Pancreas (tissue), 10 donors: ENCODE measurements at regions not wholly inside any gene's neighbourhood (a gene's known extent, or its start where the extent isn't known, plus 50 kb on each side); places are given as distances from the start of the nearest gene placed in this dataset.

Source experiments
- ATAC-seq, 4 donors: fragments of 200-7000 bp; cut with Tn5 transposase; one replicate each; pipeline versions ENCODE4 v1.8.0 to v1.9.1; 2020; ENCODE audit warnings: mild to moderate bottlenecking in 4 of 4, moderate library complexity in 4 of 4
- DNase-seq, 6 donors: peaks; one replicate each; pipeline ENCODE4 v3.0.0-alpha.2; 2020
- FAIRE-seq: peaks from 2 replicates; lab custom pipeline; 2012; peaks lifted over from hg19 to GRCh38; lab: Jason Lieb, UNC
- H3K27ac ChIP-seq, 4 donors: fragments of 200-600 bp; sonication (generic); 1 replicate in 3 of 4; 2 replicates in 1 of 4; pipeline versions ENCODE4 v1.5.0 to v1.8.0; 2020
- H3K27me3 ChIP-seq, 4 donors: fragments of 200-600 bp; one replicate each; pipeline ENCODE4 v1.8.0; 2021
- H3K36me3 ChIP-seq, 3 donors: fragments of 200-600 bp; sonication (generic) in 1 of 3; one replicate each; pipeline versions ENCODE4 v1.5.0 to v1.8.0; 2020 to 2021
- H3K4me1 ChIP-seq, 3 donors: fragments of 200-600 bp; one replicate each; pipeline ENCODE4 v1.8.0; 2021
- H3K4me3 ChIP-seq, 4 donors: fragments of 200-600 bp; sonication (generic) in 2 of 4; one replicate each; pipeline versions ENCODE4 v1.5.0 to v1.8.0; 2020 to 2021
- H3K9me3 ChIP-seq, 4 donors: fragments of 200-600 bp; one replicate each; pipeline ENCODE4 v1.8.0; 2021
- CTCF ChIP-seq, 4 donors: fragments of 200-600 bp; sonication (generic) in 3 of 4; IDR thresholded peaks; one replicate each; pipeline versions ENCODE4 v1.5.0 to v1.8.0; 2021; ENCODE audit warnings: antibody characterized with exemption in 4 of 4
- WGBS, 2 donors: extraction: QIAGEN DNeasy Blood & Tissue Kit; methylation state at CpG; one replicate each; pipeline ENCODE4 v1.1.7; 2013; 5-methylcytosine and 5-hydroxymethylcytosine counted together
- intact Hi-C, 3 donors: fragments of 100-400 bp; cut with DNase I; formaldehyde crosslinking; loops; one replicate each; pipeline versions ENCODE4 v1.11.1 to v1.14.2; 2022
- donor health status: healthy with polysubstance abuse.
- donor health status: DM: no; HTN: no; CAD: no; lungs with moderate emphysema.
- donor health status: DM: no; HTN: no; CAD: no.
- donor health status: control.
- donor health status: control.
- donor health status: Bipolar disorder and iron deficiency.
- donor health status: DM: yes; HTN: yes; CAD: no.
- donor health status: DM: no; HTN: no; CAD: no.
- donor health status: DM: no; HTN: no; CAD: no.
- donor health status: DM: yes; HTN: yes; CAD: no.

- H3K27me3 ChIP-seq = no peaks in the 10 kb centered on the region
- no peak overlapping the region for H3K4me3 ChIP-seq
- DNase-seq (no peak), FAIRE-seq (no peak), ATAC-seq (no peak)
- TF ChIP-seq CTCF (IDR thresholded peaks at IDR 0.05) = no peak
- no peak overlapping the region for H3K27ac ChIP-seq
- H3K9me3 ChIP-seq = no peaks in the 10 kb centered on the region
- H3K4me1 ChIP-seq = no peaks in the 10 kb centered on the region
- no peaks in the 10 kb centered on the region for H3K36me3 ChIP-seq
- WGBS, 2 donors = 74 to 81% methylated on average over 2 of the region's 2 CpGs
- intact Hi-C loops = no loop called here
Measured at GRCh38 chr12:77421152-77421551, 355.8 kb upstream of the E2F7 start.

- intact Hi-C loops = no loop called here
Measured at GRCh38 chr12:77409551-77409950, 344.2 kb upstream of the E2F7 start.

DNA sequence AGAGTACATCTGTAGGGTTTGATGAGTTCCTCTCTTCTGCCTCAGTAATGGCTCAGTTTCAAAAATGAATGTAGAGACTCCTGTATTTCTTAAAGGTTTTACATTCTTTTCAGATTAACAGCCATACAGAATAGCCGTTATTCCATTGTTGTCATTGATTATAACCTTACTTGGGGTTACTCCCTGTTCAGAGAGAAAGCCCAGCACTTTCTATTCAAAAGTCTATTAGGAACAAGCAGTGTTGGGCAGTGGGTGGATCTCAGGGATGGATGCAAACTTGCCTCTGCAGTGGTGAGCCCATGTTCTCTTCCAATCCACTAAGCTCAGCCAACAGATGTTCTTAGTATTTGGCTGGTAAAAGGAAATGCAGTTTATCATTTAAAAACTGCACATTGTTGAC, 342.6 kb upstream of the E2F7 start:
- Histone ChIP-seq H3K27ac (no peak overlapping the region), H3K4me1 (no peaks in the 10 kb centered on the region), H3K27me3 (no peaks in the 10 kb centered on the region), H3K36me3 (no peaks in the 10 kb centered on the region), H3K4me3 (no peak overlapping the region), H3K9me3 (no peaks in the 10 kb centered on the region)
- intact Hi-C loops = no loop called here
- DNase-seq = no peak
- ATAC-seq = no peak
- WGBS, 2 donors = 60 to 82% methylated on average over 1 of the region's 1 CpG
- TF ChIP-seq CTCF (IDR thresholded peaks at IDR 0.05) = no peak
- FAIRE-seq = no peak

More at GRCh38 chr12:77409551-77409950, 344.2 kb upstream of the E2F7 start:
- H3K9me3 ChIP-seq = no peaks in the 10 kb centered on the region
- no peaks in the 10 kb centered on the region for H3K4me1 ChIP-seq
- no peak for TF ChIP-seq CTCF (IDR thresholded peaks at IDR 0.05)
- FAIRE-seq (no peak), DNase-seq (no peak), ATAC-seq (no peak)
- H3K36me3 ChIP-seq = no peaks in the 10 kb centered on the region
- H3K27ac ChIP-seq = no peak overlapping the region
- no peak overlapping the region for H3K4me3 ChIP-seq
- H3K27me3 ChIP-seq = no peaks in the 10 kb centered on the region

DNA sequence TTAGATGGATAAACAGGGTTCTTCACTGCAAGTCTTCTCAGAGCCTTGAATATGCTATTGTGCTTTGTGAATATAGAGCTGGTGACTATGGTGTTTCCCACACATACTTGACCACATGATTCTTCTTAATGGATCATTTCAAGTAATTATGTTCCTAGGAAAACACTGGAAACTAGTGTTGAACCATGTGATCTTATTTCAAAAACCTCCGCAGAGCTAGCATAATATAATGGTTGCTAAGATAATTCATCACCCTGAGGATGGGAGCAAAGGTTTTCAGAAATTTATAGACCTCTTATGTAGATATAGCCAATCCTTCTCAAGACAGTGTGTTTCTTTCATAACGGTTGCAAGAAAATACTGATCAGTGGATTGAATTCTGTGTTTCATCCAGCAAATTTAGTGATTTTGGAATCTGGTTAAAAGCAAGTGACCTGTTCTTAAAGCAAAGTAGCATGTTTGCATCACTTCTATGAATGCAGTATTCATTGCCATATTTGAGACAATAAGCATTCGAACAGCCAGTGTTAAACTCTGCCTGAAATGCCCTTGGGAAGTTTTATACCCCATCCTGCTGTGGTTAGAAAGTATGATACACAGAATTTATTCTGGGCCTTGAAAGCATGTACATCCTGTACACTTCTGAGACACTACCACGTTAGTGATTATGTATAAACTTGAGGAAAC, 341.0 kb upstream of the E2F7 start:
- TF ChIP-seq CTCF (IDR thresholded peaks at IDR 0.05) = no peak
- WGBS, 2 donors = 62 to 84% methylated on average over 4 of the region's 4 CpGs
- H3K4me1 ChIP-seq = no peaks in the 10 kb centered on the region
- no peaks in the 10 kb centered on the region for H3K36me3 ChIP-seq
- H3K4me3 ChIP-seq = no peak overlapping the region
- DNase-seq (no peak), FAIRE-seq (no peak), ATAC-seq (no peak)
- no peaks in the 10 kb centered on the region for H3K9me3 ChIP-seq
- H3K27me3 ChIP-seq = no peaks in the 10 kb centered on the region
- intact Hi-C loops = no loop called here
- no peak overlapping the region for H3K27ac ChIP-seq

DNA sequence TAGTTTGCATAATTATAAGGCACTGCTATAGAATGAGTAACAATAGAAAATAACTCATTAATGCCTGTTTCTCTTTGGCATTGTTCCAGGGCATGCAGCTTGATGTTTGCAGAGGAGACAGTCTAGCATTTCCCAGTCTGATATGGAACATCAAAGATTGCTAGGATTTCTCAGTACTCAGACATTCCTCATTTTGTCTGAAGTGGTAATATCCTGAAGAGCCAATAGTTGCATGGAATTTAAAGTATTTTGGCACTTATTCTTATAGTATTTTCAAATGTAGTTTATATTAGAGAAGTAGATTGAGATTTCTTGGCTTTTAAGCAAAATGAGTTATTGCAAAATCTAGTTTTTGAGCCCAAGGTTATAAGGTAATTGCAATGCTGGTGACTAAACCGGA, 337.3 kb upstream of the E2F7 start:
- ATAC-seq (no peak), FAIRE-seq (no peak), DNase-seq (no peak)
- H3K9me3 ChIP-seq = no peaks in the 10 kb centered on the region
- H3K27ac ChIP-seq = no peak overlapping the region
- 26 to 36% methylated on average over 1 of the region's 1 CpG for WGBS, 2 donors
- intact Hi-C loops = no loop called here
- no peak overlapping the region for H3K4me3 ChIP-seq
- no peaks in the 10 kb centered on the region for H3K4me1 ChIP-seq
- TF ChIP-seq CTCF (IDR thresholded peaks at IDR 0.05) = no peak
- no peaks in the 10 kb centered on the region for H3K36me3 ChIP-seq
- no peaks in the 10 kb centered on the region for H3K27me3 ChIP-seq
